NCI-H1417 (cell line): ENCODE measurements at regions not wholly inside any gene's neighbourhood (a gene's known extent, or its start where the extent isn't known, plus 50 kb on each side); places are given as distances from the start of the nearest gene placed in this dataset.
A peak's percentile ranks its signal among the peaks of the same experiment; 100 is the strongest.
"Not testable (repeated sequence)": the region's sequence is repeated elsewhere in the genome, so short reads cannot be mapped to it uniquely, and the experiment has no call there.

Source experiments
- DNase-seq, 3 experiments: peaks; one replicate each; lab custom pipeline; 2025; lab: John Stamatoyannopoulos, UW

DNA sequence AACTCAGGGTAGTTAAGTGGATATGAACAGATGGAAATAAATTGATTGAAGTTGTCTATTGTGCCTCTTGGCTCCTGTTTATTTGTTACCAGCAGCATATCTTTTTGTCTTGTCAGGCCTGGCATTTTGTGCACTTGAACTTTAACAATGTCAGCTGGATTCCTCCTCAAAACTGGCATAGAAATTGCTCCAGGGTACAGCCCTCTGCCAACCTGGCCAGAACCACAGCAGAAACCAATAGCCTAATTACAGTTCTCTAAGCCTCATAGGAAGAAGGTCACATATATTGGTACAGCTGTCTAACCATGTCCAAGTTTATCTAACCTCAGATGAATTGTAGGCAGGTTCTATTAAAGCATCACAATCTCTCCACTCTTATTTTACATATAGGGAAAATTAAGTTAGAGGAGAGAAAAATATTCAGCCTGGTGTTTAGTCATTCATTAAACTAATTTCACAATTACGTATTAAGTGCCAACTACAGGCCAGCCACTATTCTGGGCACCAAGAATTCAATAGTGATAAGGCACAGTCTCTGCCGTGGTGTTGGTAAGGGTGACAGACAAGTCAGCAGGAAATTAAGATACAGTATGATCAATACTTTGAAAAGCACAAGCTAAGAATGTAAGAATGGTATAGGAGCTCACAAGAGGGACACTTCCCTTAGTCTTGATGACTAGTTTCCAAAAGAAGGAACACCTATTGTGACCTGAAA is 452.9 kb upstream of the NECTIN3 start:
- DNase-seq: peak in 1 of 3 experiments; percentile 75

DNA sequence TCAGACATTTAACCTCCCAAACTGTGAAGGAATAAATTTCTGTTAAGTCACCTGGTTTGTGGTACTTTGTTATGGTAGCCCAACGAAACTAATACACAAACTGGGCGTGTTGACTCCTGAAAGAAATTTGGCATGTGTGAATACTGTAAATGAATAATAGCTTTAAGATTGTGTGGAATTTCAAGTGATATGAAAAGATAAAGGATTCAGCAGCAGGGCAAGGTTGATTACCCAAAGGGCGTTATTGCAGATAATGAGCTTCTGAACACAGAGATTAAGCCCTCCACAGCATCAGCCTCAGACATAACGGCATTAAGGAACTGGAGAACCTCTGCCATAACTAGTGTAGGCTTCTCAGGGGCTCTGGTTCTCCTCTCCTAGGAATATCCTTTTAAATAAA is 451.5 kb upstream of the NECTIN3 start:
- no peak for DNase-seq

DNA sequence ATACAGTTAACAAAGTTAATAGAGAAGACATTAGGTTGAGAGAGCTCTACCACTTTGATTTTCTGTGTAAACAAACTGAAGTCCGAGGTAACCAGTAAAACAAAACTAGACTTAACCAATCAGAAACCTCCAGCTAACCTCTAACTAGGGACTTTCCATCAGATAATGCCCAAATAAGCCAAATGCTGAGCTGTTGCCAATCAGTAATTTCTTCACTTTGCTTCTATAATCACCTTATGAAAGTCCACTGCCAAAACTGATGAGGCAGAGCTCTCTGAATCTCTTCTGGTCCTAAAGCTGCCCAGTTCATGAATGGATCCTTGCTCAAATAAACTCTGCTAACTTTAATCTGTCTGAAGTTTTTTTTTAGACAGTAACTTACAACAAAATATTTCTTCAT is 448.0 kb upstream of the NECTIN3 start:
- DNase-seq: no peak

DNA sequence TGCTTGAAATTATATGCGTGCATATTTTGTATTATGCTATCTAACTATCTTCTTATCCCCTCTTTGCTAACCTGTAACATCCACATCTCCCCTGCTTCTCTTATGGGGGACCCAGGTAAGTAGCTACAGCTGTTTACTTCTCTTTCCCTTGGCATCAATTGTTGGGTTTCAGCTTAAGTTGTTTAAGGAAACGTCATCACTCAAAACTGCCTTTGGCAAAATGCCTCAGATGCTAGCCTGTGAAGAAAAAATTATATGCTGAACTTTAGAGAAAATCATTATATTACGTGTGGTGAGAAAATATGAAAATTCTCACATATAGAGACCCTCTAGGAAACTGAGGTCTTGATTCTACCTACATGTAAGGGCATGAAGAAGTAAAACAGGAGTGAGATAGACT is 447.0 kb upstream of the NECTIN3 start:
- DNase-seq: no peak

DNA sequence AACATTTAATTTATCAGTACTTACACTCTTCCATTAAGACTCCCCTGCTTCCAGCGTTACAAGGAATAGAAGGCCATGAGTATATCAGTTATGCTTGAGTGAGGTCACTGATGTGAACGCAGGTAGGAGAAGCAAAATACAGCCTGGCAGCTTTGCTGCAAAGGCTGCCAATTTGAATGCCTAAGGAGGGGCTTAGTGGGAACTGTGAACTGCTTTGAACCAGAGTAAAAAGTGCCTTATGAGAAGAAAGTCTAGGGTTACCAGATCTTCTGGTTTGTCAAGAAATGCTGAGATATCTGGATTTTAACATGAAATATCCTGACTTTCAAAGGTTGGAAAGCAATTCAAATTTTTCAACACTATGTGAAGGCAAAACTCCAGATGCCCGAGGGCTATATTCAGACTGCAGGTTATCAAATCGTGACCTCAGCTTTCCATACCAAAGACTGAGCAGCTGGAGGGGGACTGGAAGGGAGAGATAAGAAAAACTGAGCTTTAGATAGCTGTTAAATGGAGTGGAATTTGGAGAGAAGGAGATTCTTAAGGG is 446.3 kb upstream of the NECTIN3 start:
- DNase-seq: no peak

DNA sequence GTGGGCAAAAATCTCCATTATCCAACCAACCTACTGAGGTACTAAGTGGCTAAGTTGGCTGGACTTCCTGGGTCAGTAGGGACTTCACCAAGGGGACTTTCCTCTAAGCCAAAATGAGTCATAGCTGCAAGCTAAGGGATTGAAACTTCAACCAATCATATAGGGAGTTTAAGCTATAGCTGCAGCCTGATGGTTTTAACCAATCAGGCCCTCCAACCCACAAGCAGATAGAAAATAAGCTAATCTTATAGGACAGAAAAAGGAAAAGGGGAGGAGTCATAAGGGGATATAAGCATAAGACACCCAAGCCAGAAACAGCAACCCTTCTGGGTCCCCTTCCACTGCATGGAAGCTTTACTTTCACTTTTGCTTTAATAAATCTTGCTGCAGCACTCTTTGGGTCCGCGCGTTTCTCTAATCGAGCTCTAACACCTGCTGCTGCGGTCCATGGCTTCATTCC is 444.9 kb upstream of the NECTIN3 start:
- DNase-seq: not testable (repeated sequence)

DNA sequence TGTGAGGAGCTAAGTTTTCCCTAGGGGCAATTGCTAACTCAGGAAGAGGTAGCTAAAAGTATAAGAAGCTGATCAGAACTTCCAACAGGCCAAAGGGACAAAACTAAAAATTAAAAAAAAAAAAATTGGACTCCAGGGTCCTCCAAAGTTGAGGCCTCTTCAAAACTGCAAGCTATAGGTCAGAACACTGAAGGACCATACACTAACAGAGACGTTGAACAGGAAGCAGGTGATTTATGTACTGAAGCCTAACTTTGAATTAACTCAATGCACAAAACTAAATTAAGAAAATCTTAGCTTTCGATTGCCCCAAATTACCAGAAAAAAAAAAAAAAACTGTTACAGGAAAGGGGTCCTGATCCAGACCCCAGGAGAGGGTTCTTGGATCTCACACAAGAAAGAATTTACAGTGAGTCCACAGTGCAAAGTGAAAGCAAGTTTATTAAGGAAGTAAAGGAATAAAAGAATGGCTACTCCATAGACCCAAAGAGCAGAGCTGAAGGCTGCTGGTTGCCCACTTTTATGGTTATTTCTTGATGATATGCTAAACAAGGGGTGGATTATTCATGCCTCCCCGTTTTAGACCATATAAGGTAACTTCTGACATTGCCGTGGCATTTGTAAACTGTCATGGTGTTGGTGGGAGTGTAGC is 442.8 kb upstream of the NECTIN3 start:
- no peak for DNase-seq

DNA sequence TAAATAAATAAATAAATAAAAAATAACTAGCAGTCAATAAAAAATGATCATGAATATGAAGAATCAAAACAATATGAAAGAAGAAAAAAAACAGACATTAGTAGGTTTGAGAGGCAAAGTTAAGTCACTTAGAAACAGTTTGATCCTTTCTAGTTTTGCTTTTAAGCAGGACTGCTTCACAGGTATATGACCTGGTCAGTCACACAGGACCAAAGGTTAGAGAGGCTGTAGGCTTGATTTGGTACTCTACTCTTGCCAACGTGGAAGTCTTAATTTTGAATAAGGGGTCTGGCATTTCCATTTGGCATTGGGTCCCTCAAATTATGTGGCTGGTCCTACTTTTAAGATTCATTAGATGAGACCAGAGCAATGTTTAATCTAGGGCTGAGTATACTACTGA is 441.7 kb upstream of the NECTIN3 start:
- DNase-seq: no peak

DNA sequence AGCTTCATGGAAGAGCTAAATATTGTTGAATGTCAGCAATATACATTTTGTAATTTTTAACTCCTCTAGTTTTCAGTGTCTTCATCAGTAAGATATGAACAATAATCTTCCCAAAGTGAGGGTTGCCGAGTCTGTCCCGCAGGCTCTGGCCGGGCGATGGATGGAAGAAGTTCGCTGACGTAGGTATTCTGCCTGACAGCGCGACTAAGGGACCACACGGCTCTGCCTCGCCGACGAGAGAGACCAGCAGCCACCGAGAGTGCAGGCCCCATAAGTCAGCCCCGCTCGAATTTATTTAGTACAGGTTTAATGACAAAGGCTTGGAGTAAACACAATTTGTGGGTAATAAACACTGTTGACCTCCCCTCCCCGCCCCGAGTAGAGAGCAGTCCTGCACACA is 427.4 kb upstream of the NECTIN3 start:
- DNase-seq: no peak

DNA sequence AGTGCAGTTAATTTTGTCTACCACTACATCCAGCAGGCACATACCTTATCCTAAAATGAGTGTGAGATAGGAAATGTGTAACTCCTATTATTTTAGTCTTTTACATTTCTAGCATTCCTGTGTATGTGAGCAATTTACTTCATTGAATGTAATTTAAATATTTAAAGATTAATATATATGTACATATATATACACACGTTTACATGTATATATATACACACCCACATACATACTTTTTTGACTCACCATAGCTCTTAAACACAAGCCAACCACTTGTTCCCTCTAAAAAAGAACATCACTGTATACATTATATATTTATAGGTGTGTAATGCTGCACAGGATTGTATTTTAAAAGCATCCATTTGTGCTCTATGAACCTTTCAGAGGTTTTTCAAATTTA is 425.6 kb upstream of the NECTIN3 start:
- DNase-seq: no peak

DNA sequence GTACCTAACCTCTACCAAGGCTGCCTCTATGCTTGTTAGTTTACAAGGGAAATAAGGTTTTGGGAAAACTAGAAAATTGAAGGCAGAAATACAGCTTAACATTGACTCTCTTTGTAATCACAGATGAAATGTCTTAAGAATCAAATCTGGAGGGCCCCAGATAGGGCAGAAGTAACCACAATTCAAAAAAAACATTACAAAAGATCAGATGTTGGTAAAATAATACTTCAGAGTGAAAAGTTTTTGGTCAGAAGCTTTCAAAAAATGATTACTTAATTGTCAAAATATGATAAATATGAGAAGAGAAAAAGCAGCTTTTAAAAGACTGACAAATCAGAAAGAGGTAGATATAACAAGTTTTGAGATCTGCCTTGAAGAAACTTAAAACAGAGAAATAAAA is 425.1 kb upstream of the NECTIN3 start:
- DNase-seq: no peak

DNA sequence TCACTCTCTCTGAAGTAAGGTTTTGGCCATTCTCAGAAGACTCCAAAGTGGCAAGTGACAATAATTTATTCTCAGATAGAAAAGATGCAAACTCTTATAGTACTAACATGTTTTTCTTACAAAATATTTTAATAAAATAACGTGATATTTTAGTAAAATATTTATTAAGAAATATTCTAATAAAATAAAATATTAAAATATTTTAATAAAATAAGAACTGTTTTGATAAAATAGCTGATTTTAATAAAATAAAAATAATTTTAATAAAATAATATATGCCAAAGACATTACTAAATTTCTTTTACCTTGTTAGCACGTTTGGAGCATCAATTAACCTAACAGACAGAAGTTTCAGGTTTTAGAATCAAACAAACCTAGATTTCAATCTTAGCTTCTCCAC is 424.0 kb upstream of the NECTIN3 start:
- no peak for DNase-seq

DNA sequence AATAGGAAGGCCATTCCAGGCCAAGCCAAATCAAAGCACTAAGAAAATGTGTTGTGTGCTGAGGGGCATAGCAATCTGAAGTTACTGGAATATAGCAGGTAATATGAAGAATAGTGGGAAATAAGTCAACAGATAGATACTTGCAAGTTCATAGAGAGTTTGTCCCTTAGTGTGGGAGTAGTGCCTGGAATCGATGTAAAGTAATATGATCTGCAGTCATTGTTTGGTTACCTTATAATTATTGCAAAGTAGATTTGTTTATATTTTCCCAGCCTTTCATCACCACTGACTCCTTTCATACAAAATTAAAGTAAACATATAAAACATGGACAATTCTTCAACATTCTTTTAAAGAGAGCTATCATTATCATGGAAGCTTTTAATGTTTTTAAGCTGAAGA is 420.9 kb upstream of the NECTIN3 start:
- peak in 1 of 3 experiments; percentile 42 for DNase-seq

DNA sequence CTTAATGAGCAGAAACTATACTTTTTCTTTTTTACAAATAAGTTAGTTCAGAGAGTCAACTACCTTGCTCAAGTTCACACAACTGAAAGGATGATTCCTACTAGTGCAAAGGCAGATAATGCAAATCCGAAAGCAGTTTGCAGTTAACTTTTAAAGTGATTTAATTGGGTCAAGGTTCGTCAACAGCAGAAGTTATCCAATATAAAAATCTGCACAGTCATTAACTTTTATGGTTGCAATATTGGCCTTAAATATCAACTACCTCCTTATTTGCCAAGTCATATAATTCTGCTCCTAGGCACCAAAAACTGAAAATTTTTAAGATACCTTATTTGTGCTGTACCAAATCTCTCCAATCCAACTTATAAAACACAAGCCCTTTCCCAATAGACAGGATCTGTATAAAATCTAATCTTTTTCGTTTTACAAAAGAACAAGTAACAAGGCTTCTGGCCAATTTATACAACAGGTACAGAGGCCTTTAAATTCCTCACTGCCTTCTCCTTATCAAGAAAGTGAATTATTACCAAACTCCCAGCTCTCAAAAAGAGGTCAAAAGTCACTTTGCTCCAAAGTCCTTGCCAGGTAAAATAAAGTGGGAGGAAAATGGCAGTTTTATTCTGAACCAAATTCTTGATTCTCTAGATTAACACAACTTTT is 416.6 kb upstream of the NECTIN3 start:
- DNase-seq: no peak

DNA sequence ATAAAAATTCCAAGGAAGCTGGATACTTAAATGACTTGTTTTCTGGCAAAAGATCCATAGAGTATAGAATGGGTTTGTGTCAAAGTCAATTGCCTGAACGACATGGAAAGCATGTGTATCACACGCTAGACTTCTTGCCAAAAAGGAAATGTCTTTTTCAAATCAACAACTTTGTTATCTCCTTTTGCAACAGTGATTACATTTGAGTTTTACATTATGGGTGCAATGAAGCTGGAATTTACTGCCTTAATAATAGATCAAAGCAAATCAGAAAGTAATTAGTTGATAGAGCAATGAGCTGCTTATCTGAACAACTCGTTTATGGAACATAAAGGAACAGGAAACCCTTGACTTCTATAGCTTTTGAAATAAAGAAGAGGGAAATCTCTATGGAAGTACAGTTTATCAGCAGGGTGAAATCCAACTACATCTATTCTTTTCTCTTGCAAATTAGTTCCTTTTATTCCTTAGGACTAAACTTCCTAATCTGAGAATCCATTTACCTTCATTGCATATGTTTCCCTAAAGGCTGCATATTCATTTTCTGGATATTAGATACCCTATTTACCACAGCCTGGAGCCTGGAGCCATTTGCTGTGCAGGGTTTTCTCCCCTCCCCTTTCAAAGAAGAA is 415.1 kb upstream of the NECTIN3 start:
- no peak for DNase-seq

DNA sequence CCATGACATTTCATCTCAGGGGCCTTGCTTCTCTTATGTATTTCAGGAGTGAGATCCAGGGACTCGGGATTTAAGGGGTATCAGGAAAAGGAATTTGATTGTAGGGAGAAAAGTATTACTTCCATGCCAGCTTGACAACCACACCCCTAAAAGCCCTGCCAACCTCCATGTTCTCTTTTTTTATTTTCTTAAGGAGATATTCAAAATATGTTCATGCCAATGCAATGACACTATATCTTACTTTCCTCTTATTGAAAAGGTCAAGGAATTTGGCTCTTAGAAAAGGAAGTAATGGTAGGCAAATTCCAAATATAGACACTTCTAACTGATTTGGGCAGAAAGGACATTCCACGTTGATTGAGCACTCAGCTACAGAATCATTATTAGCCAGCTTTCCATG is 407.5 kb upstream of the NECTIN3 start:
- DNase-seq: no peak

DNA sequence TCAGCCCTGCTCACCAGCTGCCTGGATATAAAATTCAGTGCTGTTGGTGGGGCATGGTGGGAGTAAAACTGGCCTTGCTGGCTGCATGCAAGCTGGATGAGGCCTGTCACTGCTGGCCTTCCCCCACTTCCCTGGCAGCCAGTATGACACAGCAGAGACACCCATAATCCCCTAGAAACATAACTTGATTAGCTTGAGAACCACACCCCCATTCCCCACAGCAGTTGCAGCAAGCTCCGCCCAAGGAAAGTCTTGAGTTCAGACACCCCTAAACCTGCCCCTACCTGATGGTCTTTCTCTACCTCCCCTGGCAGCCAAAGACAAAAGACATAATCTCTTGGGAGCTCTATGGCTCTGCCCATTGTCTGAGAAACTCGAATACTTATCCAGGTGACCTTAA is 405.1 kb upstream of the NECTIN3 start:
- no peak for DNase-seq

DNA sequence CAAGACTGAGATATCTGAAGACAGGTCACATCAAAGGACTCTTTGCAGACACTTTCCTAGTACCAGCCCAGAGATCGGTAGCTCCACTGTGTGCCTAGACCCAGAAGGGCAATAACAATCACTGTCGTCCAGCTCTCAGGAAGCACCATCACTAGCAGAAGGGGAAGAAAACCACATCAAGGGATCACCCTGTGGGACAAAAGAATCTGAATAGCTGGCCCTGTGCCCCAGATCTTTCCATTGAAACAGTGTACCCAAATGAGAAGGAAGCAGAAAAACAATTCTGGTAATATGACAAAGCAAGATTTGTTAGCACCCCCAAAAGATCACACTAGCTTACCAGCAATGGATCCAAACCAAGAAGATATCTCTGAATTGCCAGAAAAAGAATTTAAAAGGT is 404.4 kb upstream of the NECTIN3 start:
- no peak for DNase-seq

DNA sequence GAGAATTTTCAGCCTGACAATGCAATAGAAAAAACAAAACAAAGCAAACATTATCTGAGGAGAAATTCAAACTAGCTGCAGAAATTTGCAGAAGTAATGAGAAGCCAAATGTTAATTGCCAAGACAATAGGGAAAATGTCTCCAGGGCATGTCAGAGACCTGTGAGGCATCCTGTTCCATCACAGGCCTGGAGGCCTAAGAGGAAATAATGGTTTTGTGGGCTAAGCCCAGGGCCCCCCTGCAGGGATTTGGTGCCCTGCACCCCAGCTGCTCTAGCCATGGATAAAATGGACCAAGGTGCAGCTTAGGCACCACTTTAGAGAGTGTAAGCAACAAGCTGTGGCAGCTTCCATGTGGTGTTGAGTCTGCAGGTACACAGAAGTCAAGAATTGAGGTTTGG is 401.2 kb upstream of the NECTIN3 start:
- DNase-seq: no peak

DNA sequence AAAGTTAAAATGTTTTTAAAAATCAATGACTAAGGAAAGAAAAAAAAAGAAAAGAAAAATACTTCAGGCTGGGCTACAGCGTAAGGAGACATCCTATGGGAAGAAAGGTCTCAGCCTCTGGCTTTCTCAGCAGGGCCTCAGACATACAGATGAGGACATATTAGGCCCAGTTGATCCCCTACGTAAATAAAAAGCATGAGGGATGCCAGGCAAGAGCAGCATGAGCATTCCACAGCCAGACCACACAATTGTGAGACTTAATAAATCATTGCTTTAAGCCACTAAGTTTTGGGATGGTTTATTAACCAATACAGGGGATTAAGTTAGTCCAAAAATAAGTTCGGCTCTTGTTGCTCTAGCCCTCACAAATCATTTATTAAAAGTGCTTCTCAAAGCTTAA is 394.1 kb upstream of the NECTIN3 start:
- DNase-seq: no peak

DNA sequence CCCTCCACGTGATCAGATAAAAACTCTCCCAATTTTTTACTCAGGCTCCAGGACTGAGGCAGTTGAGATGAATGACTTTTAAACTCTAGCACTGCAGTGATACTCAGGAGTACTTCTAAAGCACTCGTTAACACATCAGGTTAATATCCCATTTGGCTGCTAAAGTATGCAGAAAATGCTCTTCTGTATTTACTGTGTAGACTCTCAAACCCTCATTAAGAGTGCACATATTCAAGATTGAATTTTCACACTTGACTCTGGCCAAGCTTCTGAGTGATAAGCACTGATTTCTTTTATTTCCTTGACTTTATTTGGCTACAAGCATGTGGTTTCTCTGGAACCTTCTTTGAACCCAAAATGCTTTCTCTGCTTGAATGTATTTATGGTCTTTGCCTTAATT is 392.3 kb upstream of the NECTIN3 start:
- DNase-seq: no peak

DNA sequence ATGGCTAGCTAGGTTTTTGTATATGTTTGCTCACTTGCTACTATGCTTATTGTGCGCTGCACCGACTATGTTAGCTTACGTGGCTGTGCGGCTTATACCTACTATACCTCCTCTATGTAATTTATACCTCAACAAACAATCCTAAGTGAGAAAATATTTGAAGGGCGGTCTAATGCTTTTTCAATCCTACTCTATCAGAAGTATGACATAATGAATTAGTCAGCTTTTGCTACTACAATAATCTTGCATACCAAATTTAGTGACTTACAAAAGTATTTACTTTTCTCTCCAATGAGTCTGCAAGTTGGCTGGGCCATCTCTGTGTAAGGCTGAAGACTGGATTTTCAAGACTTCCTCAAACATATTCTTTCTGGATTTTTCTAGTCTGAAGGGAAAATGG is 391.2 kb upstream of the NECTIN3 start:
- no peak for DNase-seq

DNA sequence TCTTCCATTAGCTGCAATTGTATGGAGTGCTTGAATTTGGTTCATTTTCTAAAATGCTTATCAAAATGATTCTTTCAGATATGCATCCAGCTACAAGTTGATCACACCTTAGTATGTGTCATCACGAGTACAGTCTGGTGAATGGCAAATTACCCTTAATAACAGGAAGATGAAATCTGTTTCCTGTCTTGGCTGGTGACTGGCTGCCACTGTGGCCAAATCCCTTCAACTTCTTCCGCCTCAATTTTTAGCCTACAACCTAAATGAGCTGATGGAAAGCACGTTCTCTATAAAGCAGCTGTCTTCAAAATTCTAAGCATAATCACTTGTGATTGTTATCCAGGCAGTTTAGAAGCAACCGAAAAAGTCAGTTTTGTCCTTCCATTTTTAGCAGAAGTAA is 387.1 kb upstream of the NECTIN3 start:
- no peak for DNase-seq
